ENCODE measurements at regions not wholly inside any gene's neighbourhood (a gene's known extent, or its start where the extent isn't known, plus 50 kb on each side); places are given as distances from the start of the nearest gene placed in this dataset.

- no peak overlapping the region for H3K4me3 ChIP-seq (ENCODE audit: low read length)
- no peak for TF ChIP-seq CTCF (conservative IDR thresholded peaks at IDR 0.05; ENCODE audit: low read depth, low read length)
- no peak for DNase-seq (ENCODE audit: low read depth)
These were observed 116.3 kb upstream of the ARPP21 start for GRCh38 chr3:35523074-35523473.

- DNase-seq (ENCODE audit: low read depth) = no peak
- no peak for TF ChIP-seq CTCF (conservative IDR thresholded peaks at IDR 0.05; ENCODE audit: low read depth, low read length)
These were observed 115.5 kb upstream of the ARPP21 start for GRCh38 chr3:35523838-35524237.

GRCh38 chr3:35524856-35525255, 114.5 kb upstream of the ARPP21 start:
- TF ChIP-seq CTCF (conservative IDR thresholded peaks at IDR 0.05; ENCODE audit: low read depth, low read length) = no peak
- no peak for DNase-seq (ENCODE audit: low read depth)
- no peak overlapping the region for H3K4me3 ChIP-seq (ENCODE audit: low read length)

More at GRCh38 chr3:35523838-35524237, 115.5 kb upstream of the ARPP21 start:
- H3K4me3 ChIP-seq (ENCODE audit: low read length) = no peak overlapping the region

- H3K4me3 ChIP-seq (ENCODE audit: low read length) = no peak overlapping the region
- TF ChIP-seq CTCF (conservative IDR thresholded peaks at IDR 0.05; ENCODE audit: low read depth, low read length) = no peak
These were observed 110.6 kb upstream of the ARPP21 start for GRCh38 chr3:35528728-35529127.

GRCh38 chr3:35529337-35529736, 110.0 kb upstream of the ARPP21 start:
- DNase-seq (ENCODE audit: low read depth) = no peak
- no peak overlapping the region for H3K4me3 ChIP-seq (ENCODE audit: low read length)
- TF ChIP-seq CTCF (conservative IDR thresholded peaks at IDR 0.05; ENCODE audit: low read depth, low read length) = no peak

More at GRCh38 chr3:35528728-35529127, 110.6 kb upstream of the ARPP21 start:
- DNase-seq (ENCODE audit: low read depth) = no peak

GRCh38 chr3:35537265-35537664, 102.1 kb upstream of the ARPP21 start:
- DNase-seq (ENCODE audit: low read depth) = no peak
- no peak overlapping the region for H3K4me3 ChIP-seq (ENCODE audit: low read length)
- TF ChIP-seq CTCF (conservative IDR thresholded peaks at IDR 0.05; ENCODE audit: low read depth, low read length) = no peak

- no peak for DNase-seq (ENCODE audit: low read depth)
- no peak overlapping the region for H3K4me3 ChIP-seq (ENCODE audit: low read length)
- TF ChIP-seq CTCF (conservative IDR thresholded peaks at IDR 0.05; ENCODE audit: low read depth, low read length) = no peak
These were observed 94.3 kb upstream of the ARPP21 start for GRCh38 chr3:35544976-35545375.

Measured in retinal pigment epithelial cell (primary cell).